ENCODE measurements at regions not wholly inside any gene's neighbourhood (a gene's known extent, or its start where the extent isn't known, plus 50 kb on each side); places are given as distances from the start of the nearest gene placed in this dataset.

- no peaks in the 10 kb centered on the region for H3K4me1 ChIP-seq (ENCODE audit: control insufficient read depth, insufficient read depth, low read length, poor library complexity, severe bottlenecking)
- no peak overlapping the region for H3K4me3 Mint-ChIP-seq
- no peaks in the 10 kb centered on the region for H3K27me3 Mint-ChIP-seq
Measured at GRCh38 chr15:36415643-36416042, 163.8 kb upstream of the CDIN1 start.

GRCh38 chr15:36422631-36423030 is 156.8 kb upstream of the CDIN1 start:
- Mint-ChIP-seq H3K27ac (no peak overlapping the region), H3K36me3 (no peaks in the 10 kb centered on the region), H3K27me3 (no peaks in the 10 kb centered on the region), H3K9me3 (peaks cover 0 to 6% (median 3%) of the 10 kb centered on the region in 7 donors), H3K4me3 (no peak overlapping the region), H3K4me1 (no peaks in the 10 kb centered on the region)
- Histone ChIP-seq H3K9me3 (ENCODE audit: control insufficient read depth in 2 of 2, low read length in 2 of 2) (no peaks in the 10 kb centered on the region), H3K36me3 (ENCODE audit: control insufficient read depth, insufficient read depth, low read length) (no peaks in the 10 kb centered on the region), H3K4me3 (ENCODE audit: low read depth, low read length) (no peak overlapping the region), H3K27ac (ENCODE audit: insufficient read depth, low read length, poor library complexity, severe bottlenecking) (no peak overlapping the region), H3K27me3 (ENCODE audit: control insufficient read depth, insufficient read depth, low read length) (no peaks in the 10 kb centered on the region), H3K4me1 (ENCODE audit: control insufficient read depth, insufficient read depth, low read length, poor library complexity, severe bottlenecking) (no peaks in the 10 kb centered on the region)
- DNase-seq (no peak), ATAC-seq (ENCODE audit: low read depth in 2 of 2) (no peak)

More at GRCh38 chr15:36415643-36416042, 163.8 kb upstream of the CDIN1 start:
- no peaks in the 10 kb centered on the region for H3K36me3 Mint-ChIP-seq
- Histone ChIP-seq H3K36me3 (ENCODE audit: control insufficient read depth, insufficient read depth, low read length) (no peaks in the 10 kb centered on the region), H3K4me3 (ENCODE audit: low read depth, low read length) (no peak overlapping the region), H3K9me3 (ENCODE audit: control insufficient read depth in 2 of 2, low read length in 2 of 2) (no peaks in the 10 kb centered on the region), H3K27me3 (ENCODE audit: control insufficient read depth, insufficient read depth, low read length) (no peaks in the 10 kb centered on the region), H3K27ac (ENCODE audit: insufficient read depth, low read length, poor library complexity, severe bottlenecking) (no peak overlapping the region)
- H3K4me1 Mint-ChIP-seq: no peaks in the 10 kb centered on the region
- DNase-seq (no peak), ATAC-seq (ENCODE audit: low read depth in 2 of 2) (no peak)
- H3K27ac Mint-ChIP-seq: no peak overlapping the region
- peaks cover 0 to 6% (median 3%) of the 10 kb centered on the region in 7 donors for H3K9me3 Mint-ChIP-seq

GRCh38 chr15:36426691-36427090 is 152.7 kb upstream of the CDIN1 start:
- no peaks in the 10 kb centered on the region for H3K36me3 ChIP-seq (ENCODE audit: control insufficient read depth, insufficient read depth, low read length)
- no peak for ATAC-seq (ENCODE audit: low read depth in 2 of 2)
- Mint-ChIP-seq H3K27ac (no peak overlapping the region), H3K36me3 (no peaks in the 10 kb centered on the region), H3K4me3 (no peak overlapping the region), H3K4me1 (no peaks in the 10 kb centered on the region), H3K27me3 (no peaks in the 10 kb centered on the region), H3K9me3 (peaks cover 0 to 3% (median 0%) of the 10 kb centered on the region in 7 donors)
- H3K4me3 ChIP-seq (ENCODE audit: low read depth, low read length): no peak overlapping the region
- no peak overlapping the region for H3K27ac ChIP-seq (ENCODE audit: insufficient read depth, low read length, poor library complexity, severe bottlenecking)
- H3K27me3 ChIP-seq (ENCODE audit: control insufficient read depth, insufficient read depth, low read length): no peaks in the 10 kb centered on the region
- H3K4me1 ChIP-seq (ENCODE audit: control insufficient read depth, insufficient read depth, low read length, poor library complexity, severe bottlenecking): no peaks in the 10 kb centered on the region
- no peak for DNase-seq
- no peaks in the 10 kb centered on the region for H3K9me3 ChIP-seq (ENCODE audit: control insufficient read depth in 2 of 2, low read length in 2 of 2)

- Histone ChIP-seq H3K9me3 (ENCODE audit: control insufficient read depth in 2 of 2, low read length in 2 of 2) (no peaks in the 10 kb centered on the region), H3K27me3 (ENCODE audit: control insufficient read depth, insufficient read depth, low read length) (no peaks in the 10 kb centered on the region), H3K4me1 (ENCODE audit: control insufficient read depth, insufficient read depth, low read length, poor library complexity, severe bottlenecking) (no peaks in the 10 kb centered on the region), H3K4me3 (ENCODE audit: low read depth, low read length) (no peak overlapping the region), H3K36me3 (ENCODE audit: control insufficient read depth, insufficient read depth, low read length) (no peaks in the 10 kb centered on the region), H3K27ac (ENCODE audit: insufficient read depth, low read length, poor library complexity, severe bottlenecking) (no peak overlapping the region)
- H3K27me3 Mint-ChIP-seq: no peaks in the 10 kb centered on the region
- DNase-seq (no peak), ATAC-seq (ENCODE audit: low read depth in 2 of 2) (no peak)
- H3K4me3 Mint-ChIP-seq: no peak overlapping the region
- H3K27ac Mint-ChIP-seq: no peak overlapping the region
- no peaks in the 10 kb centered on the region for H3K4me1 Mint-ChIP-seq
- no peaks in the 10 kb centered on the region for H3K36me3 Mint-ChIP-seq
- H3K9me3 Mint-ChIP-seq: peaks cover 0 to 2% (median 0%) of the 10 kb centered on the region in 7 donors
Measured at GRCh38 chr15:36428102-36428845, 151.2 kb upstream of the CDIN1 start.

GRCh38 chr15:36429707-36430106 is 149.7 kb upstream of the CDIN1 start:
- Mint-ChIP-seq H3K9me3 (peaks cover 0 to 2% (median 0%) of the 10 kb centered on the region in 7 donors), H3K4me1 (no peaks in the 10 kb centered on the region), H3K4me3 (no peak overlapping the region), H3K27me3 (no peaks in the 10 kb centered on the region), H3K27ac (no peak overlapping the region), H3K36me3 (no peaks in the 10 kb centered on the region)
- ATAC-seq (ENCODE audit: low read depth in 2 of 2) (no peak), DNase-seq (no peak)
- Histone ChIP-seq H3K27ac (ENCODE audit: insufficient read depth, low read length, poor library complexity, severe bottlenecking) (no peak overlapping the region), H3K9me3 (ENCODE audit: control insufficient read depth in 2 of 2, low read length in 2 of 2) (no peaks in the 10 kb centered on the region), H3K4me3 (ENCODE audit: low read depth, low read length) (no peak overlapping the region), H3K36me3 (ENCODE audit: control insufficient read depth, insufficient read depth, low read length) (no peaks in the 10 kb centered on the region), H3K4me1 (ENCODE audit: control insufficient read depth, insufficient read depth, low read length, poor library complexity, severe bottlenecking) (no peaks in the 10 kb centered on the region), H3K27me3 (ENCODE audit: control insufficient read depth, insufficient read depth, low read length) (no peaks in the 10 kb centered on the region)

- DNase-seq (no peak), ATAC-seq (ENCODE audit: low read depth in 2 of 2) (no peak)
- Mint-ChIP-seq H3K27me3 (no peaks in the 10 kb centered on the region), H3K36me3 (no peaks in the 10 kb centered on the region), H3K9me3 (peaks cover 0 to 2% (median 0%) of the 10 kb centered on the region in 7 donors), H3K4me1 (no peaks in the 10 kb centered on the region), H3K4me3 (no peak overlapping the region), H3K27ac (no peak overlapping the region)
- H3K36me3 ChIP-seq (ENCODE audit: control insufficient read depth, insufficient read depth, low read length): no peaks in the 10 kb centered on the region
- no peaks in the 10 kb centered on the region for H3K4me1 ChIP-seq (ENCODE audit: control insufficient read depth, insufficient read depth, low read length, poor library complexity, severe bottlenecking)
- no peaks in the 10 kb centered on the region for H3K27me3 ChIP-seq (ENCODE audit: control insufficient read depth, insufficient read depth, low read length)
- H3K27ac ChIP-seq (ENCODE audit: insufficient read depth, low read length, poor library complexity, severe bottlenecking): no peak overlapping the region
- H3K9me3 ChIP-seq (ENCODE audit: control insufficient read depth in 2 of 2, low read length in 2 of 2): no peaks in the 10 kb centered on the region
- H3K4me3 ChIP-seq (ENCODE audit: low read depth, low read length): no peak overlapping the region
Measured at GRCh38 chr15:36430280-36430679, 149.1 kb upstream of the CDIN1 start.

GRCh38 chr15:36430726-36431265 is 148.6 kb upstream of the CDIN1 start:
- Histone ChIP-seq H3K27me3 (ENCODE audit: control insufficient read depth, insufficient read depth, low read length) (no peaks in the 10 kb centered on the region), H3K4me1 (ENCODE audit: control insufficient read depth, insufficient read depth, low read length, poor library complexity, severe bottlenecking) (no peaks in the 10 kb centered on the region), H3K9me3 (ENCODE audit: control insufficient read depth in 2 of 2, low read length in 2 of 2) (no peaks in the 10 kb centered on the region), H3K4me3 (ENCODE audit: low read depth, low read length) (no peak overlapping the region), H3K36me3 (ENCODE audit: control insufficient read depth, insufficient read depth, low read length) (no peaks in the 10 kb centered on the region), H3K27ac (ENCODE audit: insufficient read depth, low read length, poor library complexity, severe bottlenecking) (no peak overlapping the region)
- no peak for DNase-seq
- no peaks in the 10 kb centered on the region for H3K4me1 Mint-ChIP-seq
- peaks cover 0 to 2% (median 0%) of the 10 kb centered on the region in 7 donors for H3K9me3 Mint-ChIP-seq
- no peak for ATAC-seq (ENCODE audit: low read depth in 2 of 2)
- no peaks in the 10 kb centered on the region for H3K36me3 Mint-ChIP-seq
- no peak overlapping the region for H3K4me3 Mint-ChIP-seq
- no peaks in the 10 kb centered on the region for H3K27me3 Mint-ChIP-seq
- no peak overlapping the region for H3K27ac Mint-ChIP-seq

- H3K4me1 ChIP-seq (ENCODE audit: control insufficient read depth, insufficient read depth, low read length, poor library complexity, severe bottlenecking): no peaks in the 10 kb centered on the region
- no peaks in the 10 kb centered on the region for H3K36me3 Mint-ChIP-seq
- H3K9me3 ChIP-seq (ENCODE audit: control insufficient read depth in 2 of 2, low read length in 2 of 2): no peaks in the 10 kb centered on the region
- ATAC-seq (ENCODE audit: low read depth in 2 of 2) (no peak), DNase-seq (no peak)
- no peaks in the 10 kb centered on the region for H3K27me3 Mint-ChIP-seq
- H3K9me3 Mint-ChIP-seq: peaks cover 0 to 2% (median 0%) of the 10 kb centered on the region in 7 donors
- H3K36me3 ChIP-seq (ENCODE audit: control insufficient read depth, insufficient read depth, low read length): no peaks in the 10 kb centered on the region
- H3K27me3 ChIP-seq (ENCODE audit: control insufficient read depth, insufficient read depth, low read length): no peaks in the 10 kb centered on the region
- H3K4me3 Mint-ChIP-seq: peak overlapping the region in 1 of 4 donors; percentile 18
- H3K4me1 Mint-ChIP-seq: no peaks in the 10 kb centered on the region
- H3K27ac Mint-ChIP-seq: no peak overlapping the region
- no peak overlapping the region for H3K27ac ChIP-seq (ENCODE audit: insufficient read depth, low read length, poor library complexity, severe bottlenecking)
- no peak overlapping the region for H3K4me3 ChIP-seq (ENCODE audit: low read depth, low read length)
Measured at GRCh38 chr15:36432161-36432560, 147.3 kb upstream of the CDIN1 start.

All from CD4-positive, CD25-positive, alpha-beta regulatory T cell (primary cell).